Fibroblast of mammary gland (primary cell): ENCODE measurements at regions not wholly inside any gene's neighbourhood (a gene's known extent, or its start where the extent isn't known, plus 50 kb on each side); places are given as distances from the start of the nearest gene placed in this dataset.

Experiments
- DNase-seq: peaks from one replicate; pipeline ENCODE4 v3.0.0-alpha.2; 2010; ENCODE audit warnings: low read depth
- H3K4me3 ChIP-seq: 2 replicates; pipeline ENCODE4 v1.5.1; 2011; ENCODE audit warnings: low read depth, mild to moderate bottlenecking, low read length, moderate library complexity; ENCODE audit not compliant: control insufficient read depth
- TF ChIP-seq, protein P1 (sequence below): conservative IDR thresholded peaks from 2 replicates; pipeline ENCODE4 v1.5.1; 2011; ENCODE audit warnings: low read depth, low read length, inconsistent platforms; ENCODE audit not compliant: control insufficient read depth, insufficient read depth

DNA sequence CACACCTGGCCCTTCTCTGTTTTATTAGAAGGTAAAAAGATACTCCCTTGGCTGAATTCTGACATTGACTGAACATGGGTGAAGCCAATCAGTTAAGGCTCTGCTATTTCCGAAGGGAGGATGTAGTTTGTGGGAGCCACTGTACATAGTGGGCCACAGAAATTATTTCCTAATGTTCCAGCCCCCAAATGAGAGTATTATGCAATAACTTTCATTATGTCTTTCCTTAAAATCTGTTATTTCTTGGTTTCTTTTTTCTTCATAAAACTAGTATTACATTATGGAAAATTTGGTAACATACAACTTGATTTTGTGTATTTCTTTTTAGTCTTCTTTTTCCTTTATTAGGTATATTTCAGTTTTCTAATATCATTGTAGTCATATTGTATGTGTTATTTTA lies 51.9 kb upstream of the EP300 start:
- no peak for DNase-seq
- TF ChIP-seq, protein P1, sequence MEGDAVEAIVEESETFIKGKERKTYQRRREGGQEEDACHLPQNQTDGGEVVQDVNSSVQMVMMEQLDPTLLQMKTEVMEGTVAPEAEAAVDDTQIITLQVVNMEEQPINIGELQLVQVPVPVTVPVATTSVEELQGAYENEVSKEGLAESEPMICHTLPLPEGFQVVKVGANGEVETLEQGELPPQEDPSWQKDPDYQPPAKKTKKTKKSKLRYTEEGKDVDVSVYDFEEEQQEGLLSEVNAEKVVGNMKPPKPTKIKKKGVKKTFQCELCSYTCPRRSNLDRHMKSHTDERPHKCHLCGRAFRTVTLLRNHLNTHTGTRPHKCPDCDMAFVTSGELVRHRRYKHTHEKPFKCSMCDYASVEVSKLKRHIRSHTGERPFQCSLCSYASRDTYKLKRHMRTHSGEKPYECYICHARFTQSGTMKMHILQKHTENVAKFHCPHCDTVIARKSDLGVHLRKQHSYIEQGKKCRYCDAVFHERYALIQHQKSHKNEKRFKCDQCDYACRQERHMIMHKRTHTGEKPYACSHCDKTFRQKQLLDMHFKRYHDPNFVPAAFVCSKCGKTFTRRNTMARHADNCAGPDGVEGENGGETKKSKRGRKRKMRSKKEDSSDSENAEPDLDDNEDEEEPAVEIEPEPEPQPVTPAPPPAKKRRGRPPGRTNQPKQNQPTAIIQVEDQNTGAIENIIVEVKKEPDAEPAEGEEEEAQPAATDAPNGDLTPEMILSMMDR, result no peak
- no peak overlapping the region for H3K4me3 ChIP-seq

DNA sequence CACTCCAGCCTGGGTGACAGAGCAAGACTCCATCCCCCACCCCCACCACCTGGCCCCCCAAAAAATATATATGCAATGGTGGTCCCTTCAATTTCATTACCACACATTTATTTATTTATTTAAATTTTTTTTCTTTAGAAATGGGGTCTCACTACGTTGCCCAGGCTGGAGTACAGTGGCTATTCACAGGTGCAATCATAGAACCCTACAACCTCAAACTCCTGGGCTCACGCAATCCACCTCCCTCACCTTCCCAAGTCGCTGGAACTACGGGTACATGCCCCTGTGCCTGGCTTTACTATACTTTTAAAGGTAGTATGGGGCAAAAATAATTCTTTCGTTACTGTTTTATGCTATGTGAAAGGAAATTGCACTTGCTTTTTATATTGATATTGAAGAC lies 50.9 kb upstream of the EP300 start:
- TF ChIP-seq, protein P1, result no peak
- no peak for DNase-seq
- H3K4me3 ChIP-seq, result no peak overlapping the region
